ENCODE measurements at regions not wholly inside any gene's neighbourhood (a gene's known extent, or its start where the extent isn't known, plus 50 kb on each side); places are given as distances from the start of the nearest gene placed in this dataset.

DNA sequence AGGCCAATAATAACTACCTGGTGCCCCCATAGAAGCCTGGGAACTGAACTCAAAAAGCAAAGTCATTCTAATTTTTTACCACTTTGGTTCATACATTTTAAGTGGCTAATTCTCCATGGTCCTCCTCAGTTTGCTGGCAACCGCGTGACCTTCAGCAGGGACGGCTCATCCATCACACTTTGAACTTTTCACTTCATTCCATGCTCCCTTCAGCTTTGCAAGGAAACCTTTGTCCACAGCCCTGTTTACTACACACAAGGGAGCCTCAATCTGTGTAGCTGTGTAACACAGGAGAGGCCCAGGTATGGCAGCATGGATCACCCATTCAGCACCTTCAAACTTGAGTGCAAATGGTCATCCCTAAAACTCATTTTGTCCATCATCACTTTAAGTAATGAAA lies 552.4 kb downstream of the IRX1 start:
- H3K27ac ChIP-seq, result no peak overlapping the region

DNA sequence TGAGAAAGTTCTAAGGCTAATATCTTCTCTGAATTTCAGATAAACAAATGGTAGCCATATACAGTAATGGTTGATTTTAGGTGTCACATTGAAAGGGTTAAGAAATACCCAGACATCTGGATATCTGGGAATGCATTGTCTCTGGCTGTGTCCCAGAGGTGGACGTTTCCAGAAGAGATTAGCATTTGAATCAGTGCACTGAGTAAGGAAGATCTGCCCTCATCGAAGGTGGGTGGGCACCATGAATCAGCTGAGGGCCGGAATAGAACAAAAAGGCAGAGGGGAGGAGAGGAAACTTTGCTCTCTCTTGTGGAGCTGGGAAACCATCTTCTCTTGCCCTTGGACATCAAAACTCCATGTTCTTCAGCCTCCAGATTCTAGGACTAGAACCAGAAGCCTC lies 554.4 kb downstream of the IRX1 start:
- H3K27me3 ChIP-seq, result no peaks in the 10 kb centered on the region
- H3K9me3 ChIP-seq, result no peaks in the 10 kb centered on the region
- no peak for DNase-seq
- no peaks in the 10 kb centered on the region for H3K36me3 ChIP-seq
- no peak overlapping the region for H3K27ac ChIP-seq
- TF ChIP-seq CTCF (IDR thresholded peaks at IDR 0.05), result no peak
- no peak for TF ChIP-seq POLR2A (IDR thresholded peaks at IDR 0.05)
- no peak overlapping the region for H3K4me3 ChIP-seq
- H3K4me1 ChIP-seq, result no peaks in the 10 kb centered on the region

More for the DNA sequence above, 552.4 kb downstream of the IRX1 start:
- no peak for DNase-seq
- TF ChIP-seq POLR2A (IDR thresholded peaks at IDR 0.05) (no peak), CTCF (IDR thresholded peaks at IDR 0.05) (no peak)
- Histone ChIP-seq H3K27me3 (no peaks in the 10 kb centered on the region), H3K36me3 (no peaks in the 10 kb centered on the region), H3K4me3 (no peak overlapping the region), H3K4me1 (no peaks in the 10 kb centered on the region), H3K9me3 (no peaks in the 10 kb centered on the region)

DNA sequence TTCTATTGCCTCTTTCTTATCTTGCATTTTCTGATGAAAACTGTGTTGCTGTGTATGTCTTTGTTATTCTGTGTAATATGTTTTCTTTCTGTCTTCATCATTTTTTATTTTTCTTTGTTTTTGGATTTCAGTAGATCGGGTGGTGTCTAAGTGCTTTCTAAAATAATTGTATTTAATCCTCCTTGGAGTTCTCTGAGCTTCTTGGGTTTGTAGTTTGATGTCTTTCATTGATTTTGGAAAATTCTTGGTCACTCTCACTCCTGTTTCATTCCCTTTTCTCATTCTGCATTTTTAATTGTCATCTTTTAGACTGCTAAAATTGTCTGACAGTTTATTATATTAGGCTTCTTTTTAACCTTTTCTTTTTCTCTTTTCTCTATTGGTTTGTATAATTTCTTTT lies 560.5 kb downstream of the IRX1 start:
- H3K27me3 ChIP-seq, result no peaks in the 10 kb centered on the region
- no peak for DNase-seq
- H3K36me3 ChIP-seq, result no peaks in the 10 kb centered on the region
- no peaks in the 10 kb centered on the region for H3K9me3 ChIP-seq
- H3K27ac ChIP-seq, result no peak overlapping the region
- no peak for TF ChIP-seq POLR2A (IDR thresholded peaks at IDR 0.05)
- no peak for TF ChIP-seq CTCF (IDR thresholded peaks at IDR 0.05)
- no peak overlapping the region for H3K4me3 ChIP-seq
- H3K4me1 ChIP-seq, result no peaks in the 10 kb centered on the region

- DNase-seq, result no peak
- H3K4me1 ChIP-seq, result no peaks in the 10 kb centered on the region
- TF ChIP-seq CTCF (IDR thresholded peaks at IDR 0.05) (no peak), POLR2A (IDR thresholded peaks at IDR 0.05) (no peak)
- no peak overlapping the region for H3K27ac ChIP-seq
- H3K9me3 ChIP-seq, result no peaks in the 10 kb centered on the region
- no peaks in the 10 kb centered on the region for H3K27me3 ChIP-seq
- H3K36me3 ChIP-seq, result no peaks in the 10 kb centered on the region
- H3K4me3 ChIP-seq, result no peak overlapping the region
Observed at GRCh38 chr5:4156889-4157288, 561.3 kb downstream of the IRX1 start.

- Histone ChIP-seq H3K4me3 (no peak overlapping the region), H3K27ac (no peak overlapping the region), H3K36me3 (no peaks in the 10 kb centered on the region), H3K4me1 (no peaks in the 10 kb centered on the region), H3K27me3 (no peaks in the 10 kb centered on the region), H3K9me3 (no peaks in the 10 kb centered on the region)
- DNase-seq, result no peak
- no peak for TF ChIP-seq CTCF (IDR thresholded peaks at IDR 0.05)
- TF ChIP-seq POLR2A (IDR thresholded peaks at IDR 0.05), result no peak
Observed at GRCh38 chr5:4158750-4159447, 563.3 kb downstream of the IRX1 start.

GRCh38 chr5:4159681-4160080 lies 564.0 kb downstream of the IRX1 start:
- no peaks in the 10 kb centered on the region for H3K36me3 ChIP-seq

More at GRCh38 chr5:4159681-4160080, 564.0 kb downstream of the IRX1 start:
- DNase-seq, result no peak
- no peaks in the 10 kb centered on the region for H3K4me1 ChIP-seq
- no peak for TF ChIP-seq CTCF (IDR thresholded peaks at IDR 0.05)
- TF ChIP-seq POLR2A (IDR thresholded peaks at IDR 0.05), result no peak
- no peaks in the 10 kb centered on the region for H3K9me3 ChIP-seq
- H3K27ac ChIP-seq, result no peak overlapping the region
- no peak overlapping the region for H3K4me3 ChIP-seq
- no peaks in the 10 kb centered on the region for H3K27me3 ChIP-seq

Measured in Peyer's patch (tissue), 4 donors.